ENCODE measurements at regions not wholly inside any gene's neighbourhood (a gene's known extent, or its start where the extent isn't known, plus 50 kb on each side); places are given as distances from the start of the nearest gene placed in this dataset.

DNA sequence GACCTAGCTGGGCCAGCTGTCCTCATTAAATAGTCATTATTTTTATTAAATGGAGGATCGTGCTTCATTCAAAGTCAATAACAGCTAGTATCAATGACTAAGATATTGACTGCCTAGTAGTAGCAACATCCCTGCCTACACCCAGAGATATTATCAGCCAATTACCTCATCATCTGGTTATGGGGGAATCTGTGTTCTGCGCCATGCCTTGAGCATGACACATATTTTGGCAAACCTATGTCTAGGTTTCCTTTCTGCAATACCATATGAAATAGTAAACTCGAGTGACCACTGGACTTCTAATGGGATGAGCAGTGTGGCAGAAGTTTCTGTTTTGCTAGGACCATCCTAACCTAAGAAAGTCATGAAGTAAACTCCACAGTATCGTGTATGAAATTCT, 50.0 kb upstream of the AADAT start:
- TF ChIP-seq, protein P1, sequence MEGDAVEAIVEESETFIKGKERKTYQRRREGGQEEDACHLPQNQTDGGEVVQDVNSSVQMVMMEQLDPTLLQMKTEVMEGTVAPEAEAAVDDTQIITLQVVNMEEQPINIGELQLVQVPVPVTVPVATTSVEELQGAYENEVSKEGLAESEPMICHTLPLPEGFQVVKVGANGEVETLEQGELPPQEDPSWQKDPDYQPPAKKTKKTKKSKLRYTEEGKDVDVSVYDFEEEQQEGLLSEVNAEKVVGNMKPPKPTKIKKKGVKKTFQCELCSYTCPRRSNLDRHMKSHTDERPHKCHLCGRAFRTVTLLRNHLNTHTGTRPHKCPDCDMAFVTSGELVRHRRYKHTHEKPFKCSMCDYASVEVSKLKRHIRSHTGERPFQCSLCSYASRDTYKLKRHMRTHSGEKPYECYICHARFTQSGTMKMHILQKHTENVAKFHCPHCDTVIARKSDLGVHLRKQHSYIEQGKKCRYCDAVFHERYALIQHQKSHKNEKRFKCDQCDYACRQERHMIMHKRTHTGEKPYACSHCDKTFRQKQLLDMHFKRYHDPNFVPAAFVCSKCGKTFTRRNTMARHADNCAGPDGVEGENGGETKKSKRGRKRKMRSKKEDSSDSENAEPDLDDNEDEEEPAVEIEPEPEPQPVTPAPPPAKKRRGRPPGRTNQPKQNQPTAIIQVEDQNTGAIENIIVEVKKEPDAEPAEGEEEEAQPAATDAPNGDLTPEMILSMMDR (IDR thresholded peaks at IDR 0.05; ENCODE audit: low read length), result no peak
- TF ChIP-seq EZH2 (optimal IDR thresholded peaks at IDR 0.05; ENCODE audit: low read depth, low read length), result no peak
- no peak for TF ChIP-seq EZH2phosphoT487 (IDR thresholded peaks at IDR 0.05; ENCODE audit: low read length)
